ENCODE measurements at regions not wholly inside any gene's neighbourhood (a gene's known extent, or its start where the extent isn't known, plus 50 kb on each side); places are given as distances from the start of the nearest gene placed in this dataset.

DNA sequence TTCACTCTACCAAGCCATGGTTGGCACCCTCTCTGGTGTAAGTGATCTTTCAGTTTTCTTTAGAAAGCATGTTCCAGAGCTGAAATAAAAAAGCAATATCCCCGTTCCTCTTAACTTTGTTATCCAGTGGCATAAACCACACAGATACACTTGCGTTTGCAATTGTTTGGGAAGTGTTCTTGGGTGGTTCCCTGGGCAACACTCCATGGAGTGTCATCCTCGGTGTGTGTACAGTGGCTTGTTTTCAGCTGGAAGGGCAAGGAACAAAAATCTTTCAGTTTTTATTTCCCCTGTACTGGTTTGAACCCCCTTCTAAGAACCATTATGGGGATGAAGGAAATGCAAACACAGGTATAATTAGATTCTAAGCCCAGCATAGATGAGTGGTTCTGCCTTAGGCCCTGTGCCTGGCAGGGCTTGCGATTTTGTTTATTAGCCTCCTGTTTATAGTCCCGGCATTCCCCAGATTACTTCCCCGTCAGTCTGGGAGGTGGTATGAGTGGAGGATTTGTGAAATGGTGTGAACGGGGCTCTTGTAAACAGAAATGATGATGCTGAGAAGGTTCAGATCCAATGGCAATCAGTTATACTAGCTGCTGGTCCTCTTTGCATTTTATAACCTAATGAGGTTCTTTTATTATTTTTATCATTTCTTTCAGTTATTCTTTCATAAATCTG, 76.0 kb upstream of the CD180 start:
- TF ChIP-seq, protein P1, sequence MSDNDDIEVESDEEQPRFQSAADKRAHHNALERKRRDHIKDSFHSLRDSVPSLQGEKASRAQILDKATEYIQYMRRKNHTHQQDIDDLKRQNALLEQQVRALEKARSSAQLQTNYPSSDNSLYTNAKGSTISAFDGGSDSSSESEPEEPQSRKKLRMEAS (IDR thresholded peaks at IDR 0.05; ENCODE audit: low read depth): no peak
- TF ChIP-seq, protein P2, sequence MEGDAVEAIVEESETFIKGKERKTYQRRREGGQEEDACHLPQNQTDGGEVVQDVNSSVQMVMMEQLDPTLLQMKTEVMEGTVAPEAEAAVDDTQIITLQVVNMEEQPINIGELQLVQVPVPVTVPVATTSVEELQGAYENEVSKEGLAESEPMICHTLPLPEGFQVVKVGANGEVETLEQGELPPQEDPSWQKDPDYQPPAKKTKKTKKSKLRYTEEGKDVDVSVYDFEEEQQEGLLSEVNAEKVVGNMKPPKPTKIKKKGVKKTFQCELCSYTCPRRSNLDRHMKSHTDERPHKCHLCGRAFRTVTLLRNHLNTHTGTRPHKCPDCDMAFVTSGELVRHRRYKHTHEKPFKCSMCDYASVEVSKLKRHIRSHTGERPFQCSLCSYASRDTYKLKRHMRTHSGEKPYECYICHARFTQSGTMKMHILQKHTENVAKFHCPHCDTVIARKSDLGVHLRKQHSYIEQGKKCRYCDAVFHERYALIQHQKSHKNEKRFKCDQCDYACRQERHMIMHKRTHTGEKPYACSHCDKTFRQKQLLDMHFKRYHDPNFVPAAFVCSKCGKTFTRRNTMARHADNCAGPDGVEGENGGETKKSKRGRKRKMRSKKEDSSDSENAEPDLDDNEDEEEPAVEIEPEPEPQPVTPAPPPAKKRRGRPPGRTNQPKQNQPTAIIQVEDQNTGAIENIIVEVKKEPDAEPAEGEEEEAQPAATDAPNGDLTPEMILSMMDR (IDR thresholded peaks at IDR 0.05): no peak
- TF ChIP-seq EP300 (IDR thresholded peaks at IDR 0.05; ENCODE audit: borderline replicate concordance in 1 of 2, low read depth in 1 of 2, low read length in 1 of 2): no peak
- TF ChIP-seq, protein P3, sequence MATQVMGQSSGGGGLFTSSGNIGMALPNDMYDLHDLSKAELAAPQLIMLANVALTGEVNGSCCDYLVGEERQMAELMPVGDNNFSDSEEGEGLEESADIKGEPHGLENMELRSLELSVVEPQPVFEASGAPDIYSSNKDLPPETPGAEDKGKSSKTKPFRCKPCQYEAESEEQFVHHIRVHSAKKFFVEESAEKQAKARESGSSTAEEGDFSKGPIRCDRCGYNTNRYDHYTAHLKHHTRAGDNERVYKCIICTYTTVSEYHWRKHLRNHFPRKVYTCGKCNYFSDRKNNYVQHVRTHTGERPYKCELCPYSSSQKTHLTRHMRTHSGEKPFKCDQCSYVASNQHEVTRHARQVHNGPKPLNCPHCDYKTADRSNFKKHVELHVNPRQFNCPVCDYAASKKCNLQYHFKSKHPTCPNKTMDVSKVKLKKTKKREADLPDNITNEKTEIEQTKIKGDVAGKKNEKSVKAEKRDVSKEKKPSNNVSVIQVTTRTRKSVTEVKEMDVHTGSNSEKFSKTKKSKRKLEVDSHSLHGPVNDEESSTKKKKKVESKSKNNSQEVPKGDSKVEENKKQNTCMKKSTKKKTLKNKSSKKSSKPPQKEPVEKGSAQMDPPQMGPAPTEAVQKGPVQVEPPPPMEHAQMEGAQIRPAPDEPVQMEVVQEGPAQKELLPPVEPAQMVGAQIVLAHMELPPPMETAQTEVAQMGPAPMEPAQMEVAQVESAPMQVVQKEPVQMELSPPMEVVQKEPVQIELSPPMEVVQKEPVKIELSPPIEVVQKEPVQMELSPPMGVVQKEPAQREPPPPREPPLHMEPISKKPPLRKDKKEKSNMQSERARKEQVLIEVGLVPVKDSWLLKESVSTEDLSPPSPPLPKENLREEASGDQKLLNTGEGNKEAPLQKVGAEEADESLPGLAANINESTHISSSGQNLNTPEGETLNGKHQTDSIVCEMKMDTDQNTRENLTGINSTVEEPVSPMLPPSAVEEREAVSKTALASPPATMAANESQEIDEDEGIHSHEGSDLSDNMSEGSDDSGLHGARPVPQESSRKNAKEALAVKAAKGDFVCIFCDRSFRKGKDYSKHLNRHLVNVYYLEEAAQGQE (IDR thresholded peaks at IDR 0.05; ENCODE audit: low read depth, low read length): no peak
